Psoas muscle (tissue), 7 donors: ENCODE measurements at regions not wholly inside any gene's neighbourhood (a gene's known extent, or its start where the extent isn't known, plus 50 kb on each side); places are given as distances from the start of the nearest gene placed in this dataset.

Experiments
- ATAC-seq, 4 donors: fragments of 200-7000 bp; cut with Tn5 transposase; one replicate each; pipeline ENCODE4 v1.9.1; 2020; ENCODE audit warnings: moderate library complexity in 3 of 4, mild to moderate bottlenecking in 2 of 4
- DNase-seq, 2 donors: peaks; one replicate each; pipeline ENCODE4 v3.0.0-alpha.2; 2020
- H3K27ac ChIP-seq: fragments of 200-600 bp; one replicate; pipeline ENCODE4 v1.8.0; 2022
- H3K27me3 ChIP-seq, 3 donors: fragments of 200-600 bp in 1 of 3; one replicate each; pipeline versions ENCODE4 v1.6.1 to v1.8.0; 2013 to 2022; ENCODE audit warnings: low read length in 2 of 3, mild to moderate bottlenecking in 2 of 3, moderate library complexity in 1 of 3; ENCODE audit not compliant: insufficient read depth in 3 of 3
- H3K36me3 ChIP-seq, 2 donors: fragments of 200-600 bp in 1 of 2; one replicate each; pipeline versions ENCODE4 v1.6.1 to v1.8.0; 2013 to 2022; ENCODE audit warnings: low read depth in 1 of 2, mild to moderate bottlenecking in 1 of 2, moderate library complexity in 1 of 2; ENCODE audit not compliant: insufficient read depth in 1 of 2
- H3K4me1 ChIP-seq: fragments of 200-600 bp; one replicate; pipeline ENCODE4 v1.8.0; 2022
- H3K4me3 ChIP-seq: fragments of 200-600 bp; one replicate; pipeline ENCODE4 v1.8.0; 2022; ENCODE audit warnings: mild to moderate bottlenecking
- H3K9me3 ChIP-seq: fragments of 200-600 bp; one replicate; pipeline ENCODE4 v1.8.0; 2022
- WGBS, 3 donors: extraction: QIAGEN DNeasy Blood & Tissue Kit; methylation state at CpG; one replicate each; pipeline versions ENCODE4 v1.1.6 to v1.1.7; 2013; 5-methylcytosine and 5-hydroxymethylcytosine counted together
- intact Hi-C, 2 donors: fragments of 100-400 bp; cut with DNase I; formaldehyde crosslinking; loops; one replicate each; pipeline versions ENCODE4 v1.11.0 to v1.14.2; 2022
- TF ChIP-seq, protein P1 (sequence below): fragments of 200-600 bp; IDR thresholded peaks from one replicate; pipeline ENCODE4 v1.8.0; 2022; ENCODE audit warnings: antibody characterized with exemption
- donor health status: healthy with polysubstance abuse.
- donor health status: DM: no; HTN: no; CAD: no; lungs with moderate emphysema.
- donor health status: Bipolar disorder and iron deficiency.
- donor health status: healthy.
- donor health status: DM: yes; HTN: yes; CAD: no.
- donor health status: DM: no; HTN: no; CAD: no.
- donor health status: DM: yes; HTN: yes; CAD: no.

DNA sequence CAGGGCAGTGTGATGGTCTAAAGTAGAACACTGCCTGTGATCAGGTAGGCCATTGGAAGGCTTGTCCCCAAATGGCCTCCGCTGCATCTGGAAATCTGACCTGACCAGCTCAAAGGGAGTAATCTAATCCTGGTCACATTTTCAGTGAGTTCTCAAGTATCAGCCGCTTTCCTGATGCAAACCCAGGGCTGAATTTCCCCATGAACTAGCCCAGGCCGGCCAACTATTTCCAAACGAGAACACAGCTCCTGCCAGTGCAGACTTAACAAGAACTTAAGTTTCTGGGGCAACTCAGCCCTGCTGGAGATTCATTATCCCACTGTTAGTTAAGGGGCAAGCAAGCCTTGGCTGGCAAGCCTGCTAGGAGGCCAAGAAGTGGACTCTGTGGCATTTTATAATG lies 59.6 kb upstream of the FAM180A start:
- peak; percentile 85 to 93 (median 92) for ATAC-seq
- H3K27ac ChIP-seq, result peak overlapping the region; percentile 85
- peak; percentile 31 to 74 for DNase-seq

DNA sequence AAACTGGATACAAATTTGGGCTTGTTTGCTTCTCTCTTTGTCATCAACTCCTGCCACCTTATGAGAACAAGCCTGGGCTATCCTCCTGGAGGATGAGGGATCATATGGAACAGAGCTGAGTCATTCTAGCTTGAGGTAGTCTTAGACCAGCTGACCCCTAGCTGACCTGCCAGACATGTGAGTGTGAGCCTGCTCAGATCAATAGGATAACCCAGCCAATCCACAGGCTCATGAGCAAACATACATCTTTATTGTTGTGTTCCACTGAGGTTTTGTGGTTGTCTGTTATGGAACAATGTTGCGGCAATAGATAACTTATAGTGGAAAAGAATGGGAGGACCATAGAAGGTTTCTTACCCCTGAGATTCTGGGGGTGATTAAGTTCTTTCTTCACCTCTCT lies 54.5 kb upstream of the FAM180A start:
- intact Hi-C loops, result loop anchor here in 1 of 2 donors (5.0 kb wide), 1 partner anchor 141 kb away; the partner anchor contains the start of gene STMP1
- no peak for DNase-seq
- 56 to 100% (median 99%) methylated on average over 1 of the region's 1 CpG for WGBS, 3 donors
- ATAC-seq, result no peak
- Histone ChIP-seq H3K4me3 (no peak overlapping the region), H3K27me3 (no peaks in the 10 kb centered on the region), H3K9me3 (no peaks in the 10 kb centered on the region), H3K27ac (no peak overlapping the region), H3K36me3 (no peaks in the 10 kb centered on the region), H3K4me1 (peaks cover 8% of the 10 kb centered on the region)
- TF ChIP-seq, protein P1, sequence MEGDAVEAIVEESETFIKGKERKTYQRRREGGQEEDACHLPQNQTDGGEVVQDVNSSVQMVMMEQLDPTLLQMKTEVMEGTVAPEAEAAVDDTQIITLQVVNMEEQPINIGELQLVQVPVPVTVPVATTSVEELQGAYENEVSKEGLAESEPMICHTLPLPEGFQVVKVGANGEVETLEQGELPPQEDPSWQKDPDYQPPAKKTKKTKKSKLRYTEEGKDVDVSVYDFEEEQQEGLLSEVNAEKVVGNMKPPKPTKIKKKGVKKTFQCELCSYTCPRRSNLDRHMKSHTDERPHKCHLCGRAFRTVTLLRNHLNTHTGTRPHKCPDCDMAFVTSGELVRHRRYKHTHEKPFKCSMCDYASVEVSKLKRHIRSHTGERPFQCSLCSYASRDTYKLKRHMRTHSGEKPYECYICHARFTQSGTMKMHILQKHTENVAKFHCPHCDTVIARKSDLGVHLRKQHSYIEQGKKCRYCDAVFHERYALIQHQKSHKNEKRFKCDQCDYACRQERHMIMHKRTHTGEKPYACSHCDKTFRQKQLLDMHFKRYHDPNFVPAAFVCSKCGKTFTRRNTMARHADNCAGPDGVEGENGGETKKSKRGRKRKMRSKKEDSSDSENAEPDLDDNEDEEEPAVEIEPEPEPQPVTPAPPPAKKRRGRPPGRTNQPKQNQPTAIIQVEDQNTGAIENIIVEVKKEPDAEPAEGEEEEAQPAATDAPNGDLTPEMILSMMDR, result no peak

More for the DNA sequence above, 59.6 kb upstream of the FAM180A start:
- no peaks in the 10 kb centered on the region for H3K36me3 ChIP-seq
- WGBS, 3 donors, result 20 to 29% (median 27%) methylated on average over 4 of the region's 4 CpGs
- H3K4me3 ChIP-seq, result peak overlapping the region; percentile 29
- intact Hi-C loops, result no loop called here
- no peaks in the 10 kb centered on the region for H3K9me3 ChIP-seq
- H3K4me1 ChIP-seq, result peaks cover 16% of the 10 kb centered on the region
- H3K27me3 ChIP-seq, result no peaks in the 10 kb centered on the region
- TF ChIP-seq, protein P1, result no peak

DNA sequence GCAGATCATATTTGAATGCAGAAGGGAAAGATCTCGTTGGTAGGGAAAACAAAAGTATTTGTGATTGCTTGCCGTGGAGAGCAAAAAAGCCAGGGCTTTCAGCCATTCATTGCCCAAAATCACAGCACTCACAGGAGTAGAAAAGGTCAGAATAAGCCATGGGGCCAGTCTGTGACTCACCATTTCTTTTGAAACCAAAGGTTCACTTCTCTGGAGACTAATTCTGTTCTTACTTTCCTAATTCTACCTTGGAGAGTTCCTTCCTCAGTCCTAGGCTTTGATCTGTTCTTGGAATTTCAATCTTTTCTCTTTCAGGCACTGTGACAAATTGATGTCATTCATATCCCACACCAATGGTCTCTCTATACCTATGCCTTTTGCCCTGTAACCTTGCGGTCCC lies 54.1 kb upstream of the FAM180A start:
- Histone ChIP-seq H3K27ac (no peak overlapping the region), H3K36me3 (no peaks in the 10 kb centered on the region), H3K4me1 (peaks cover 5% of the 10 kb centered on the region), H3K4me3 (no peak overlapping the region), H3K9me3 (no peaks in the 10 kb centered on the region), H3K27me3 (no peaks in the 10 kb centered on the region)
- WGBS, 3 donors, result 70 to 72% (median 71%) methylated on average over 3 of the region's 3 CpGs
- ATAC-seq (peak in 1 of 4 donors; percentile 36), DNase-seq (no peak)
- intact Hi-C loops, result loop anchor here in 1 of 2 donors (1.0 to 5.0 kb wide), 2 partner anchors 140 to 207 kb away; partner anchors contain the start of gene STMP1
- TF ChIP-seq, protein P1, result no peak

DNA sequence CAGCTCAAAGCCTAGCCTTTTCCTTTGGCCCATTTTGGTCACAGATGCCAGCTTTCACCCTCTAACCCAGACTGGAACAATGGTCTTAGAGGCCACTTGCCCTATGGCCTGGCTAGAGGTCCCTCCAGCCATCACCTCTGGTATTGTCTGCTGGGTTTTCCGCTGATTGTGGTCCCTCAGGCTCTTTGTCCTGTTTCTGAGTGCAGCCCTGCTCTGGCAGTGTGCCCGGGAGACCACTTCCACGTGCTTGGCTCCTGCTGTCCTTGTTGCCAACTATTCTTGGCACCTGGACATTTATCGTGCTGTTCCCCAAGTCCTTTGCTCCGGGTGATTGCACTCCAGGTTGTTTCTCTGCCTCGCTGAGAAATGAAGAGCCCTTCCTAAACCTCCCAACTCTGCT lies 53.3 kb upstream of the FAM180A start:
- 38 to 52% (median 51%) methylated on average over 6 of the region's 6 CpGs for WGBS, 3 donors
- ATAC-seq, result peak in 3 of 4 donors; percentile 9 to 38 (median 20)
- no peak for DNase-seq

More for the DNA sequence above, 53.3 kb upstream of the FAM180A start:
- Histone ChIP-seq H3K9me3 (no peaks in the 10 kb centered on the region), H3K4me1 (peaks cover 3% of the 10 kb centered on the region), H3K36me3 (no peaks in the 10 kb centered on the region), H3K27me3 (no peaks in the 10 kb centered on the region), H3K27ac (no peak overlapping the region), H3K4me3 (no peak overlapping the region)
- intact Hi-C loops, result loop anchor here (1.0 to 5.0 kb wide), 3 partner anchors 140 to 207 kb away; partner anchors contain the start of gene STMP1 (in 1 of the 2)
- TF ChIP-seq, protein P1, result no peak
